Activated CD8-positive, alpha-beta T cell treated with anti-CD3 and anti-CD28 coated beads for 36 hours (primary cell): ENCODE measurements at regions not wholly inside any gene's neighbourhood (a gene's known extent, or its start where the extent isn't known, plus 50 kb on each side); places are given as distances from the start of the nearest gene placed in this dataset.
"Not testable (repeated sequence)": the region's sequence is repeated elsewhere in the genome, so short reads cannot be mapped to it uniquely, and the experiment has no call there.

ENCODE experiments used
- ATAC-seq: fragments of 200-7000 bp; cut with Tn5 transposase; one replicate; pipeline ENCODE4 v1.10.0; 2021; ENCODE audit warnings: mild to moderate bottlenecking, moderate library complexity
- CTCF ChIA-PET: fragments of 350-600 bp; sonication (Branson Sonifier 250); formaldehyde crosslinking; loops from one replicate; lab custom pipeline; 2021; ENCODE audit warnings: antibody characterized with exemption; lab: Charles Lee
- POLR2A ChIA-PET: fragments of 350-600 bp; sonication (Branson Sonifier 250); formaldehyde crosslinking; loops from one replicate; lab custom pipeline; 2021; ENCODE audit warnings: antibody characterized with exemption; lab: Charles Lee
- DNase-seq: peaks from one replicate; pipeline ENCODE4 v3.0.0-alpha.2; 2020
- H3K27ac Mint-ChIP-seq: one replicate; pipeline ENCODE4 v1.8.0; 2021; ENCODE audit warnings: mild to moderate bottlenecking, mixed read lengths
- H3K27me3 Mint-ChIP-seq: one replicate; pipeline ENCODE4 v1.8.0; 2021; ENCODE audit warnings: mixed read lengths
- H3K36me3 Mint-ChIP-seq: one replicate; pipeline ENCODE4 v1.8.0; 2021; ENCODE audit warnings: low read depth, mixed read lengths
- H3K4me1 Mint-ChIP-seq: one replicate; pipeline ENCODE4 v1.8.0; 2021; ENCODE audit warnings: low read depth, mixed read lengths
- H3K4me3 Mint-ChIP-seq: one replicate; pipeline ENCODE4 v1.8.0; 2021; ENCODE audit warnings: mild to moderate bottlenecking, moderate library complexity, mixed read lengths
- H3K9me3 Mint-ChIP-seq: one replicate; pipeline ENCODE4 v1.8.0; 2021; ENCODE audit warnings: mixed read lengths
- intact Hi-C: fragments of 100-400 bp; cut with micrococcal nuclease; formaldehyde crosslinking; loops from one replicate; pipeline ENCODE4 v1.10.0; 2022
- TF ChIP-seq, protein P1 (sequence below): fragments of 200-600 bp; IDR thresholded peaks from one replicate; pipeline ENCODE4 v1.8.0; 2022; ENCODE audit warnings: antibody characterized with exemption, mild to moderate bottlenecking

DNA sequence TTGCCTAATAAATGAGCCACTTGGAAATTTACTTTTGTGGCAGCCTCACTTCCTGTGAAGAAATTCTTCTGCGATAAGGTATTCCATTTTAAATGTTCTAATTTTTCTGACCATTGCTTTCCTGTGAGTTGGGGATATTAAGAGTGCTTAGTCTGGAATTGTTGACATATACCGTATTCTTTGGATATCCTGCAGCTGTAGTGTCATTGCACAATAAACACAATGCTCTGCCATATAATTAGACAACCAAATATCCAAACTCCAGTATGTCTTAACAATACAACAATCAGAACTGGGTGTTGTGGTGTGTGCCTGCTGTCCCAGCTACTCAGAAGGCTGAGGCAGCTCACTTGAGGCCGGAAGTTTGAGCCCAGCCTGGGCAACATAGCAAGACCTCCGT lies 99.4 kb downstream of the LUZP4 start:
- CTCF ChIA-PET = no interaction called here
- H3K36me3 Mint-ChIP-seq = no peaks in the 10 kb centered on the region
- H3K9me3 Mint-ChIP-seq = no peaks in the 10 kb centered on the region
- no peaks in the 10 kb centered on the region for H3K4me1 Mint-ChIP-seq
- DNase-seq (no peak), ATAC-seq (no peak)
- H3K27ac Mint-ChIP-seq = no peak overlapping the region
- H3K27me3 Mint-ChIP-seq = no peaks in the 10 kb centered on the region
- no peak overlapping the region for H3K4me3 Mint-ChIP-seq
- TF ChIP-seq, protein P1, sequence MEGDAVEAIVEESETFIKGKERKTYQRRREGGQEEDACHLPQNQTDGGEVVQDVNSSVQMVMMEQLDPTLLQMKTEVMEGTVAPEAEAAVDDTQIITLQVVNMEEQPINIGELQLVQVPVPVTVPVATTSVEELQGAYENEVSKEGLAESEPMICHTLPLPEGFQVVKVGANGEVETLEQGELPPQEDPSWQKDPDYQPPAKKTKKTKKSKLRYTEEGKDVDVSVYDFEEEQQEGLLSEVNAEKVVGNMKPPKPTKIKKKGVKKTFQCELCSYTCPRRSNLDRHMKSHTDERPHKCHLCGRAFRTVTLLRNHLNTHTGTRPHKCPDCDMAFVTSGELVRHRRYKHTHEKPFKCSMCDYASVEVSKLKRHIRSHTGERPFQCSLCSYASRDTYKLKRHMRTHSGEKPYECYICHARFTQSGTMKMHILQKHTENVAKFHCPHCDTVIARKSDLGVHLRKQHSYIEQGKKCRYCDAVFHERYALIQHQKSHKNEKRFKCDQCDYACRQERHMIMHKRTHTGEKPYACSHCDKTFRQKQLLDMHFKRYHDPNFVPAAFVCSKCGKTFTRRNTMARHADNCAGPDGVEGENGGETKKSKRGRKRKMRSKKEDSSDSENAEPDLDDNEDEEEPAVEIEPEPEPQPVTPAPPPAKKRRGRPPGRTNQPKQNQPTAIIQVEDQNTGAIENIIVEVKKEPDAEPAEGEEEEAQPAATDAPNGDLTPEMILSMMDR = no peak
- POLR2A ChIA-PET = no interaction called here
- intact Hi-C loops = no loop called here

DNA sequence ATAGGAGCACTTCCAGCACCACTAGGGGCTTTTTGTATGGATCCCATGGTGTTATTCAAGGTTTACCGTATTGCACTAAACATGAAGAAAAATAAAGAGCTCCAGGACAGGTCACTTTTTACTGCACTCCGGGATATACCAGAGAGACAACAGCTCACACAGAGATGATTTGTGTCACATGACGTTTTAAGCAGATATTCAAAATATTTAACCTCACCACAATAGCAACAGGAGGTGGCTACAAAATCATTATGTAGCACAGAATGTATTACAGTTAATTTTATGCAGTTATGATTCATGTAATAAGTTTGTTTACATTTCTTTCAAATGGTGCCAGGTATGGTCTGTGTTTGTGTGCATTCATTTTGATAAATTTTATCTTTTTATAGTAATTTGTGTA lies 100.6 kb downstream of the LUZP4 start:
- no peaks in the 10 kb centered on the region for H3K9me3 Mint-ChIP-seq
- TF ChIP-seq, protein P1 = no peak
- H3K4me1 Mint-ChIP-seq = no peaks in the 10 kb centered on the region
- intact Hi-C loops = no loop called here
- ATAC-seq (no peak), DNase-seq (no peak)
- no peak overlapping the region for H3K27ac Mint-ChIP-seq
- ChIA-PET POLR2A (no interaction called here), CTCF (no interaction called here)
- H3K4me3 Mint-ChIP-seq = no peak overlapping the region
- H3K36me3 Mint-ChIP-seq = no peaks in the 10 kb centered on the region
- H3K27me3 Mint-ChIP-seq = no peaks in the 10 kb centered on the region

DNA sequence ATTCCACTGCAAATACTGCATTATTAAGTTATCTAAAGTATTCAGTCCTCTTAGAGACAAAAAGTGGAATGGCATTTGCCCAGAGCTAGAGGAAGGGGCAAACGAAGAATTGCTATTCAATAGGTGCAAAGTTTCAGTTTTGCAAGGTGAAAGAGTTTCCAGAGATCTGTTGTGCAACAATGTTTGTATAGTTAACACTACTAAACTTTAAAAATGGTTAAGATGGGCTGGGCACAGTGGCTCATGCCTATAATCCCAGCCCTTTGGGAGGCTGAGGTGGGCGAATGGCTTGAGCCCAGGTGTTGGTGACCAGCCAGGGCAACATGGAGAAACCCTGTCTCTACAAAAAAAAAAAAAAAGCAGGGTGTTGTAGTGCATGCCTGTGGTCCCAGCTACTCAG lies 102.5 kb downstream of the LUZP4 start:
- TF ChIP-seq, protein P1 = no peak
- CTCF ChIA-PET = no interaction called here
- Mint-ChIP-seq H3K4me3 (no peak overlapping the region), H3K9me3 (no peaks in the 10 kb centered on the region), H3K27ac (no peak overlapping the region), H3K36me3 (no peaks in the 10 kb centered on the region), H3K27me3 (no peaks in the 10 kb centered on the region), H3K4me1 (no peaks in the 10 kb centered on the region)
- no peak for ATAC-seq
- no peak for DNase-seq
- intact Hi-C loops = no loop called here
- POLR2A ChIA-PET = no interaction called here

DNA sequence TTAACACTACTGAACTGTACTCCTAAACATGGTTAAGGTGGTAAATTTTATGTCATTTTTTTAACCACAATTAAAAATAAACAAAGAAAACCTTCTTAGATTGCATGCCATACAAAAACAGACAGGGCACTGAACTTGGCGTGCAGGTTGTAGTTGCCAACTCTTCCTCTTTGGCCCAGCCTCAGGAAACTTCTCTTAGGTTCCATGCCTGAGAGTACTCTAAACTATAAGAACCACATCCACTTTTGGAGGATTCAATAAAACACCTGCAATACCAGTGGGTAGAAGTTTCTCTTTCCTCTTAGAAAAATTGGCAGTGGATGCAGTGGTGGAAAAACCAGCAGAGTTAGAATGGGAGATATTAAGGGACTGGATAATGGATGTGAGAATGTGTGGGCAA lies 103.4 kb downstream of the LUZP4 start:
- CTCF ChIA-PET = no interaction called here

DNA sequence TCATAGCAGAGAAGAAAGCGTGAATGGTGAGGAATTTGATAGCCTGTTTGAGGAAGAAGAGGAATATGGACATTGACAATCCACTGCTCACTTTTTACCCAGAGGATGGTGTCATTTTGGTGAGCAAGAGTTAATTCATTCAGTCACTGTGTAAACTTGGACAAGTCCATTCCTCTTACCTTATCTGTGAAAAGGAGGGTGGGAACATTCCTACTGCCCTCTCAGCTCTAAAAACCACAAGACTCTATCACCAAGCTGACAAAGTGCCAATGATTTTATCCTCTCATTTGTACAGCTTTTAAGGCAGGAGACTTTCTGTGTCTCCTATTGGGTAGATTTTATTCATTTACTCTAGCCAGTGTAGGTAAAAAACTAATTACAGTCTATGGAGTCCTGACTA lies 103.8 kb downstream of the LUZP4 start:
- intact Hi-C loops = no loop called here
- Mint-ChIP-seq H3K4me3 (no peak overlapping the region), H3K36me3 (no peaks in the 10 kb centered on the region), H3K4me1 (no peaks in the 10 kb centered on the region), H3K27ac (no peak overlapping the region), H3K9me3 (no peaks in the 10 kb centered on the region), H3K27me3 (no peaks in the 10 kb centered on the region)
- ChIA-PET POLR2A (no interaction called here), CTCF (no interaction called here)
- ATAC-seq (no peak), DNase-seq (no peak)
- TF ChIP-seq, protein P1 = no peak

More for the DNA sequence above, 103.4 kb downstream of the LUZP4 start:
- TF ChIP-seq, protein P1 = no peak
- intact Hi-C loops = no loop called here
- no peak overlapping the region for H3K27ac Mint-ChIP-seq
- no peak for DNase-seq
- no peak for ATAC-seq
- POLR2A ChIA-PET = no interaction called here
- H3K4me1 Mint-ChIP-seq = no peaks in the 10 kb centered on the region
- H3K9me3 Mint-ChIP-seq = no peaks in the 10 kb centered on the region
- H3K4me3 Mint-ChIP-seq = no peak overlapping the region
- no peaks in the 10 kb centered on the region for H3K27me3 Mint-ChIP-seq
- H3K36me3 Mint-ChIP-seq = no peaks in the 10 kb centered on the region

DNA sequence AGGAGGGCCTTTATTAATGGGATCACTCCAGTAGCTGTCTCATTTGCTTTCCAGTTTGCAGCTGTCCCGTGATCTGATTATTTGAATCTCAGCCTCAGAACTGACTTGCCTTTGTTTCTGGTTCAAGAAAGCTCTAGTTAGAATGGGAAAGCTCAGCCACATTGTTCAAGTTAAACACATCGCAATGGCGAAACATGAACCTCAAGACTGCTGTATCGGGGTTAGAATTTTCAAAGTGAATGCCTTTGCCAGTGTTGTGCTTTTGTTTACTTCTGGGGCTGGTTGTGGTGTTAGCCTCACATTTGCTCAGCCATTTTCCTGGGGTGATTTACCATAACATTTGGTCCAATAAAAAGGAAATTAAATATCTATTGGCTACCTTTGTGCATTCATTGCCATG lies 105.3 kb downstream of the LUZP4 start:
- H3K4me1 Mint-ChIP-seq, H3K4me3 Mint-ChIP-seq, ATAC-seq, H3K36me3 Mint-ChIP-seq, DNase-seq, H3K9me3 Mint-ChIP-seq, H3K27me3 Mint-ChIP-seq, POLR2A ChIA-PET, intact Hi-C loops, H3K27ac Mint-ChIP-seq, CTCF ChIA-PET: not testable (repeated sequence)
